ENCODE measurements at regions not wholly inside any gene's neighbourhood (a gene's known extent, or its start where the extent isn't known, plus 50 kb on each side); places are given as distances from the start of the nearest gene placed in this dataset.
"Not testable (repeated sequence)": the region's sequence is repeated elsewhere in the genome, so short reads cannot be mapped to it uniquely, and the experiment has no call there.

DNA sequence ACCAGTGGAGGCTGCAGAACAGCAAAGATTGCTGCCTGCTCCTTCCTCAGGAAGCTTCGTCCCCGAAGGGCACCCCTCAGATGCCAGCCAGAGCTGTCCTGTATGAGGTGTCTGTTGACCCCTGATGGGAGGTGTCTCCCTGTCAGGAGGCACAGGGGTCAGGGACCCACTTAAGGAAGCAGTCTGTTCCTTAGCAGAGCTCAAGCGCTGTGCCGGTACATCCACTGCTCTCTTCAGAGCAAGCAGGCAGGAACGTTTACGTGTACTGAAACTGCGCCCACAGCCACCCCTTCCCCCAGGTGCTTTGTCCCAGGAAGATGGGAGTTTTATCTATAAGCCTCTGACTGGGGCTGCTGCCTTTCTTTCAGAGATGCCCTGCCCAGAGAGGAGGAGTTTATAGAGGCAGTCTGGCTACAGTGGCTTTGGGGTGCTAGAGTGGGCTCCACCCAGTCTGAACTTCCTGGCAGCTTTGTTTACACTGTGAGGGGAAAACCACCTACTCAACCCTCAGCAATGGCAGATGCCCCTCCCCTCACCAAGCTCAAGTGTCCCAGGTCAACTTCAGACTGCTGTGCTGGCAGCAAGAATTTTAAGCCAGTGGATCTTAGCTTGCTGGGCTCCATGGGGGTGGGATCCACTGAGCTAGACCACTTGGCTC lies 275.8 kb upstream of the PROX1 start:
- not testable (repeated sequence) for DNase-seq (ENCODE audit: low read depth in 2 of 2, low spot score in 1 of 2)

DNA sequence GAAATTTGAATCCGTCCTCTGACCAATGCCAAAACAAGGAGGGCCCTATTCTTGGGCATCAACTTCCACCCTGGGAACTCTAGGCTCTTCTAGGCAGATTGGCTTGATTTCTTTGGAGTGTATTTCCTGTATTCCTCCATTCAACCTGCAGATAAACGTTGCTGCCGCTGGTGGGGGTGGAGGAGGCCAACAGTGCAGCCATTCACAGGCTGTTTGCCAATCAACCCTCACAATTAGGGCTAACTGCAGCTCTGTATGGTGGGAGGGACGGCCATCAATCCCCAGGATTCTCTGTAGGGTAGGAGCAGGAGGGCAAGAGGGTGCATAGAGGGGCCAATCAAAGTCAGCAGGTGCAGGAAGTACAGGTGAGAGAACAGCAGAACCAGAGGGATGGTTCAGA lies 273.1 kb upstream of the PROX1 start:
- no peak for DNase-seq (ENCODE audit: low read depth in 2 of 2, low spot score in 1 of 2)

DNA sequence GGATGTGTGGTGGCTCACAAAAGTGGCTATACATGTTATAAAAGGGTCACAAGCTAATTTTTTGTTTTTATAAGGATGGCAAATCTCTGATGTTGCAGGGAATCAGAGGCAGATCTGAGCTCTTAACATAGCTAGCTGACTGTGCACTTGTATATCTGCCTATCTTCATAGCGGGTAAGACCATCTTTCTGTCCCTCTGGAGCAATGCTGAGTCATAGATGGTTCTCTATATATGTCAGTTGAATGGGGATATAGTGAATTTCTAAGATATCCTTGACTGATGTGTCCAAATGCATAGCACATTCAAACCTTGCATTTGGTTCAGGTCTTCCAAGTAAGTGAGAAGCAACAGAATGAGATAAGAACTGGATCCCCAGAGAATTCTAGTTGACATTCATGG lies 272.6 kb upstream of the PROX1 start:
- DNase-seq (ENCODE audit: low read depth in 2 of 2, low spot score in 1 of 2) = no peak

DNA sequence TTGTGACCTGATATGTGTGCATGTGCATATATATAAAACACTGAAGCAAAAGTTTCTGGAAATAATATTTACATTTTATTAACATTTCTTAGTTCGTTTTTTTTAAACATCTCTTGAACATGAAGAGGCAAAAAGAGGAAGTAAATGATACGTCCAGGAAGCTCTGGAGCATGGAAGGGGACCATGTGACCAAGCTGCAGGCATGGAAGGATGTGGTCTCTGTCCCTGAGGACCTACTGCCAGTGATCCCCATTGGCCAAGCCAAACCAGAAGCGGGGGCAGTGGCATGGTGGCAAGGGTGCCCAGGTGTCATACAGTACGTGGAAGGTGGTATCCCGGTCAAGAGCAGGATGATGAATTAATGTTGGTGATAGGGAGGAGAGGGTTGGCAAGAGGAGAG lies 268.3 kb upstream of the PROX1 start:
- DNase-seq (ENCODE audit: low read depth in 2 of 2, low spot score in 1 of 2) = no peak

DNA sequence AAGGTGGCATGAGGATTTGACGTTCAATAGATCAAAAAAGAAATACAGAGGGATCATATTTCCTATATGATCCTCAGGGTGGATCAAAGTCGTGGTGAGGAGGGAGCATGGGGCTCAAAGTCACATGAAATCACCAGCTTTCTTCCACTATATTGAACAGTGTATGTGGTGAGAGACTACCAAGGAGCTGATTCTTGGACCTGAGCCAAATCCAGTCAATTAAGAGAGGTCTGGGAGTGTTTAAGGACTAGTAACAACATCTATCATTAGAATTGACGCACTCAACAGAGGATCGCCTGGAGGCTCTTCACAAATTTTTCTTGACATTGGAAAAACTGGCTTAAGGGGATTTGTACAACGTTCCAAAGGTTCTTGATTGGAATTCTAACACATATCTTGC lies 267.7 kb upstream of the PROX1 start:
- DNase-seq (ENCODE audit: low read depth in 2 of 2, low spot score in 1 of 2) = no peak

DNA sequence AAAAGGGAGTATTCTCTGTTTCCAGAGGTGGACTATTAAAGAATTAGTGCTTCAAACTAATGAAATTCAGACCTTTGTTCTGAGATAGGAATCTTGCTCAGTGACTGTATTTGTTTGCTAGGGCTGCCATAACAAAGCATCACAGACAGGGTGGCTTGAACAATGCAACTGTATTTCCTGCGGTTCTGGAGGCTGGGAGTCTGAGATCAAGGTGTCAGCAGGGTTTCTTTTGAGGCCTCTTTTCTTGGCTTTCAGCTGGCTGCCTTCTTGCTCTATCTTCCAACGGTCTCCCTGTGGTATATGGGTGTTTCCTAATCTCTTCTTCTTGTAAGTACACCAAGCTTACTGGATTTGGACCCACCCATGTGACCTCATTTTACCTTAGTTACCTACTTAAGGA lies 264.6 kb upstream of the PROX1 start:
- no peak for DNase-seq (ENCODE audit: low read depth in 2 of 2, low spot score in 1 of 2)

DNA sequence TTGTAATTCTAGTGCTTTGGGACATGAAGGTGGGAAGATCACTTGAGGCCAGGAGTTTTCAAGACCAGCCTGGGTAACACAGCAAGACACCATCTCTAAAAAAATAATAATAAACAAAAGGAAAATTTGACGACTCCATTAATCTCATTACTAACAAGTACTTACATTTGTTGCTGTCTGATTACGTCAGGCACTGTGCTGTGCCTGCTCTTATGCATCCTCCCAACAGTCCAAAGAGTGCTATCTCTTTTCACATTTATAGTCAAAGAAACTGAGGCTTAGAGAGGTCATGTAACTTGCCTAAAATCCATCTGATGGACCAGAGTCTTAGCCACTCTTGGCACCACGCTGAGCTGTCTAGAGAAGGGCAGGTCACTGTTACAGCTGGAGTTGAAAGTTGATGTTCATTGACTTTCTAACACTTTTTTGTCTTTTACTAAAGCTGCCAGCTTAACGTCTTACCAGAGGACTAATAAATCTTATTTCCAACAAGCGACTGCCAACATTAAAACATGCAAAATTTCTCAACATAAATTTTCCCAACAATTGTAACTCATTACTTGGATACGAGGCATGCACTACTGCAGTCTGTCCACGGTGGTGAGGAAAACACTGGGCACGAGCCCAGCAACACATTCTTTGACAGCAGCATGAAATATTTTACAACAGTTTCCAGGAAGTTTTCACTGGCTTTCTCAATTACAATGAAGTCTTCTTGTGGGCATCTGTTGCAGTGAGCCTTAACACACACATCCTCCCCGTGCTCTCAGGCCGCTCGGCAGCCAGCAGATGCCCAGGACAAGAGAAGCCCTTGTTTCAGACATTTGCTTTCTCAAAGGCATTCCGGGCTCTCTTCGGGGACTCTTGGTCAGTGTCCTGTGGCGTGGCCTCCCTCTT lies 262.9 kb upstream of the PROX1 start:
- no peak for DNase-seq (ENCODE audit: low read depth in 2 of 2, low spot score in 1 of 2)

DNA sequence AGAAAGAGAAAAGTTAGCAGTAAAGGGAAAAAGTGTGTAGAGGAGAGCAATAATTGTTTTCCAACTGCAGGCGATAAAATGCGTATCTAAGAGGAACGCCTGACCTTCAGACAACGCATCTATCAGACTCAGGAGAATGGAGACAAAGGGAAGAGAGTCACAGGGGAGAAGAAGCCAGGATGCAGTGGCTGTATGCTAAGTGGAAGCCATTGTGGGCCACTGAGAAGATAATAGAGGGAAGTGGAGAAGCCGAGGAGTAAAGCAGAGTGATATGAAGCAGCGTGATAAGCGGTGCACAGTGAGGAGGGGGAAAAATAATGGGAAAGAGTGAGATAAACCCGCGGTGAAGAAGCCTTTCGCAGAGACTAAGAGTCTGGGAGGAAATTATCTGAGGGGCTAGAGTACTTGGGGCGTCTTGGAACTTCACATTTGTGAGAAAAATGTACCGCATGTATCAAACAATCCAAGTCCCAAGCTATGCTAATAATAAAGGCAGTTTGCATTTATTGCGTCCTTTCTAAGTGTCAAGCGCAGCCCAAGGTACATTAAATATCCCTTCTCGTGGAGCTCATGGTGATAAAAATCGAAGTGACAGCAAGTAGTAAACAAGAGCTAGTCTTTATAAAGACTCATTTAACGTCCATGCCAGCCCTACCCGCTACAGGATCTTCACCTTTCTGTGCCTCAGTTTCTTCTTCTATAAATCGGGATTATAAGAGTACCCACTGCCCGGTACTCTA lies 259.8 kb upstream of the PROX1 start:
- DNase-seq (ENCODE audit: low read depth in 2 of 2, low spot score in 1 of 2) = no peak

DNA sequence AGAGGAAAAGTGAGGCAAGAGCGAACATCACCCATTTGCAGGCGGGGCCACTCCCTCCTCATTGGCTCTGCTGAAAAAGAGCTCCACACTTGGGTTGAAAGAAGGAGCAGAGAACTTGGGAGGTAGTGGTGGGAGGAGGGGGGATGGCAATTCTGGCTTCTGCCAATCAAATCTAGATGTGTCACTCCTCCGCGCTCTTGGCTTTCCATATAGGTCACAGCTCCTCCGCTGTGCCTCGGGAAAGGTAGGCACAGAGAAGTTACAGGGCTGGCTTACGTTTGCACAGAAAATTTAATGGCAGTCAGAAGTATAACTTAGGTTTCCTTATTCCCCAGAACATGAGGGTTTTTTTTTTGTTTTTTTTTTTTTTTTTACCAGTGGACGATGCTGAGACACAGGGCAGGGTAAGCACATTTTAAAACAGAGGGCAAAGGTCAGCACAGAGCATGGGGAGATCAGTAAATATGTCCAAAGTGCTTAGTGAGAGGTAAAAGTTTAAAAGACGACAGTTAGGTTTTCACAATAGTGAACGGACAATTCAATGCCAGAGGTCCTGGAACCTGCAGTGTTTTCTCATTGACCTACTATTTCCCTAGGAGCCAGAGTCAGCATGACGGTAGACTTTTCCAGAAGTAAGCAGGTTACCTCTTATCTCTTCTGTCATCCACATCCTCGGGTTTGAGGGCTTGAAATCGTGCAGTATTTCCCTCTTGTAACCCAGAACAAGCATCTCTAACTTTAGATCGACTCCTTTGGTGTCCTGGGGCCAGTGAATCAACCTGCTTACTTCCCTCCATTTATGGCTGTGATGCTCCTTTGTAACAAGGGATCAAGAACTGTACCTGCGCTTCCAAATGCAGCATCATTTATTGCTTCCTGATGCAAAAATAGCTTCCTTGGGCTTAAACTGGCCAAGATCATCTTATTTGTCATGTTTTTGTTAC lies 258.9 kb upstream of the PROX1 start:
- no peak for DNase-seq (ENCODE audit: low read depth in 2 of 2, low spot score in 1 of 2)

DNA sequence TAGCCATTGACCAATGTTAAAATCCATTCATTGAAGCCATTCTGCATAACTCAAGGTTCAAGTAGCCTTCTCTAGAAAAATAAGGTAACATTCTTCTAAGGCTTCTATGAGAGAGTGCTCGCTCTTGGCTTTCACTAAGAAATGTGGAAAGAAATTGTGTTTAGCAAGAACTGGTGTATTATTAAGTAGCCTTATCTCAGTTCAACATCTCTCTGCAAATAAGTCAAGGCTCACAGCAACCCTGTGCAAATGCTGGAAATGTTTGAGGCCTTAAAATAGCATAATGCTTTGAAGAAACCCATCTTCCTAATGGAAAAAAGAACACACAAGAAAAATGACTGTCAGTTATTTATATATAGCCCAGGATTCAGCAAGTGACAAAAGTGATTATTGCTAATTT lies 254.1 kb upstream of the PROX1 start:
- no peak for DNase-seq (ENCODE audit: low read depth in 2 of 2, low spot score in 1 of 2)

DNA sequence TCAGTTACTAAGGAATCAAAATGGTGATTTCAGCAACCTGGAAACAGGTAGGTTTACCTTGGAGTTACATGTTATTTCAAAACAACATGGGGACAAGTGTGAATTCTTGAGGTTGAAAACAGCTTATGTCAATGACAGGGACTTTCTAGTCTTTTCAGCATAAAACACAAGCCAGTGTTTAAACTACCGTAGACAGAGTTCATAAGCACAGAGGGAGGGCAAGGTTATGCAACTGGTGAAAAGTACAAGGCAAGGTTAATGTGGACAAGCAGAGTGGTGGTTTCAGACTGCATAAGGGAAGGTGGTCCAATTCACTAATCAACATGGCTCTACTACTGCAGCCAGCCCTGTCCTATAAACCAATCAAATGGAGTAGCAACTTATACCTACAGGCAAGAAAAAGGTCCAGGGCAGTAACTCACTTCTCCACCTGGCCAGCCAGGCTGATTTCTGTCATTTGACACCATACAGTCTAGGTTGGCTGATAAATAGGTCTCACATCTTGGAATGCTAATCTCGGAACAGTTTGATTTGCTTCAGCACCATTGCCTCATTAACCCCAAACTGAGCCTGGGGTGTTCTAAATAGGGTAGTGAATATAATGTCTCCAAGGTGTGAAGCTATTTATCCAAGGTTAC lies 250.3 kb upstream of the PROX1 start:
- no peak for DNase-seq (ENCODE audit: low read depth in 2 of 2, low spot score in 1 of 2)

DNA sequence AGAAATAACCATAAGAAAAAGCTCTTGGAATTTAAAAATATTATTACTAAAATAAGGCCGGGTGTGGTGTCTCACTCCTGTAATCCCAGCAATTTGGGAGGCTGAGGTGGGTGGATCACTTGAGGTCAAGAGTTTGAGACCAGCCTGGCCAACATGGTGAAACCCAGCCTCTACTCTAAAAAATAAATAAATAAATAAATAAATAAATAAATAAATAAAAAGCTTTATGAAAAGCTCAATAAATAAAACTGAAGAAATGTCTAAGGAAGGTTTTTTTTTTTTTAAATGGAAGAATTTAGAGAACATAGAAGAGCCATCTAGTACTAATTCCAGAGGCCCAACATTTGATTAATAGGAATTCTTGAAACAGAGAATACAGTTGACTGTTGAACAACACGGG lies 249.1 kb upstream of the PROX1 start:
- no peak for DNase-seq (ENCODE audit: low read depth in 2 of 2, low spot score in 1 of 2)

DNA sequence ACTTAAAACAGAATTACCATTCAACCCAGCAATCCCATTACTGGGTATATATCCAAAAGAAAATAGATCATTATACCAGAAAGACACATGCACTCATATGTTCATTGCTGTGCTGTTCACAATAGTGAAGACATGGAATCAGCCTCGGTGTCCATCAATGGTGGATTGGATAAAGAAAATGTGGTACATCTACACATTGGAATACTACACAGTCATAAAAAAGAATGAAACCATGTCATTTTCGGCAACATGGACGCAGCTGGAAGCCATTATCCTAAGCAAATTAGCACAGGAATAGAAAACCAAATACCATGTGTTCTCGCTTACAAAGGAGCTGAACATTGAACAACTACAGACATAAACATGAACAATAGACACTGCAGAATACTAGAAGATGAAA lies 244.8 kb upstream of the PROX1 start:
- no peak for DNase-seq (ENCODE audit: low read depth in 2 of 2, low spot score in 1 of 2)

DNA sequence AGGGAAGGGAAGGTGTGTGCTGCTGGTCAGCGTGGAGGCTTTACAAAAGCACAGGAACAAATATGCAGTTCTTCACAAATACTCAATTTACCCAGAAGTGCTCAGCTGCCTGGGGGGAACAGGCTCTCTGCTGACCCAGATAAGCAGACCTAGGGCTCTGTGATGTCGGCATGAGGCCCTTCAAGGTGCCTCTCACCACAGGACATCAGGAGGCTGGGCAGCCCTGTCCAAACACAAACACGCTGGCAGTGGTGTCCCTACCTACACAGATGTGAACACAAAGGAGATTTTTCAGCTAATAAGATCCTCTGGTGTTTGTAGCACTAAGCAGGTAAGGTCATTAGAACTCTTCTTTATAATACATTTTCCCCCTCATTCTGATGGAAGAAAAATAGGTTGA lies 243.0 kb upstream of the PROX1 start:
- no peak for DNase-seq (ENCODE audit: low read depth in 2 of 2, low spot score in 1 of 2)

DNA sequence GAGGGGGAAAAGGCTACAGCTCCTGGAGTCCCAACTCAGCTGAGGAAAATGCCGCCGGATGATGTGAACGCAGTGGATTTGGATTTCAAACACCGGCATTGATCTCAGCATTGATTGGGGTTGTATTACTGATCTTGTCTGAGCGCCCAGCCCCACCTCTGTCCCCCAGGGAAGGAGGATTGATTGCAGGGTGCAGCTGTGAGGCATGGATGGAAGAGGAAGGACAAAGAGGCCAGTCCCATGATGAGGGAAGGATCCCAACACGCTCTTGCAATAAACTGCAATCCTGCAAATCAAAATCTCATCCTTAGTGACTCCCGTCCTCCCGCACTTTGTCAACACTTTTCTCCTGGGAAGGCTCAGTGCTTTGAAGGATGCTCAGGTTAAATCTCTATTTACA lies 242.3 kb upstream of the PROX1 start:
- no peak for DNase-seq (ENCODE audit: low read depth in 2 of 2, low spot score in 1 of 2)

DNA sequence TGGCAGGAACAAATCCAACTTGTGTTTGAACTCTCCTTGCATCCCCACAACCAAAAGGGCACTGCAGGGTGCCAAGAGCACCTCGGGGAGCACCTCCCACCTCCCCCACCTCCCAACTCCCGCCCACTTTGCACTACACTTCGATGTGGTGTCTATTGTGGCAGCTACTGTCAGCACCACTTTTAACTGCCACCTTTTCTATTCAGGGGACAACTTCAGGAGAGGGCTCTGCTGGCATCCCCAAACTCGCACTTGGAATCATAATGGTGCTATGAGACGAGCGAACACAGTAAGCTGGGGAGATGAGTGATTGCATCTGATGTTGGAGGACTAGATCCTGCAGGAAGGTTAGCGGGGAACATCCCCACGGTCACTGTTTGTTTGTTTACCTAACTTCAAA lies 238.2 kb upstream of the PROX1 start:
- DNase-seq (ENCODE audit: low read depth in 2 of 2, low spot score in 1 of 2) = no peak

DNA sequence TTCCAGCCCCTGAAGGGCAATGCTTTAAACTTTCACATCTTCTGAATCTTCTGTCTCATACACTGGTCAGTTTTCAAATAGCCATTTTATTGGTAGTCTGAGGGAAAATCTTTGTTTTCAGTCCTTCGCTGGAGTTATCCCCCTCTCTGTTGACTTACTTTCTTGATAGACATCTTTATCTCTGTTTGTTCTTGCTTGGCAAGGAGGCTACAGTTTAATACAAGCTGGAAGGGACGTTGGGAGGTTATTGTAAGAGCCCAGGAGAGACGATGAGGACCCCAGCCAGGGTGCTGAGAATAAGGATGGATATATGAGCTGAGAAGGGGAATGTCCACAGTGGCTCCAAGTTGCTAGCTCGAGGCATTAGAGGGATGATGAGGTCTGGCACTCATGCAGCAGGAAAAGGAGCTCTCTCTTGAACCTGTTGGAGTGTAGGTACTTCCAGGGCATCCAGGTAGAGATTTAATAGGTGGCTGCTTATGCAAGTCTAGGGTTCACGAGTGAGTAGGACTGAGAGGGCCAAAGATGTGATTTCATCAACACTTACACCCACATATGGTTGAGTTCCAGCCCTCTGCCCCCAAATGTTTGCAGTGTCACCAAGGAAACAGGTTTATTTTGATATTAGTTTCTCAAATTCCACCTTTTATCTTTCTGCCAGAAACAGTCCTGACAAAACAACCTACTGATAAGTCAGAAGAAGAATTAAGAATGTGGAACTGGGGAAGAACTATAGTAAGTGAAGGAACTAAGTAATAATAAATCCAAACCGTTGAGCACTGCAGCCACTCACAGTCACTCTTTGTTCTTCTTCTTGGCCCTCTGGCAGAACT lies 237.3 kb upstream of the PROX1 start:
- no peak for DNase-seq (ENCODE audit: low read depth in 2 of 2, low spot score in 1 of 2)

DNA sequence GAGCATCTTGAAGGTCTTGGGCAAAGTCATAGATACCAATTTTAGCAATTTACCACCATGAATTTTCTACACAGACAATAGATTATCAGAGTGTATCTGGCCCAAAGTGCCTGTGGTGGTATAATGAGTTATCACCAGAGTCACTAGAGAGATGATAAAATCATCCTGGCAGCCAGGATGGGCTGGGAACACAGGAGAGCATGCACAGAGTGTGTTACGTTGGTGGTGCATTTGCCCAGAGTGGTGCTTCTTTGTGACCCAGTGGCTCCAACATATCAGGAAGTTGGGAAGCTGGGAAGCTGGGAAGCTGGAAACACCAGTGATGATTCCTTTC lies 236.7 kb upstream of the PROX1 start:
- DNase-seq (ENCODE audit: low read depth in 2 of 2, low spot score in 1 of 2) = no peak

DNA sequence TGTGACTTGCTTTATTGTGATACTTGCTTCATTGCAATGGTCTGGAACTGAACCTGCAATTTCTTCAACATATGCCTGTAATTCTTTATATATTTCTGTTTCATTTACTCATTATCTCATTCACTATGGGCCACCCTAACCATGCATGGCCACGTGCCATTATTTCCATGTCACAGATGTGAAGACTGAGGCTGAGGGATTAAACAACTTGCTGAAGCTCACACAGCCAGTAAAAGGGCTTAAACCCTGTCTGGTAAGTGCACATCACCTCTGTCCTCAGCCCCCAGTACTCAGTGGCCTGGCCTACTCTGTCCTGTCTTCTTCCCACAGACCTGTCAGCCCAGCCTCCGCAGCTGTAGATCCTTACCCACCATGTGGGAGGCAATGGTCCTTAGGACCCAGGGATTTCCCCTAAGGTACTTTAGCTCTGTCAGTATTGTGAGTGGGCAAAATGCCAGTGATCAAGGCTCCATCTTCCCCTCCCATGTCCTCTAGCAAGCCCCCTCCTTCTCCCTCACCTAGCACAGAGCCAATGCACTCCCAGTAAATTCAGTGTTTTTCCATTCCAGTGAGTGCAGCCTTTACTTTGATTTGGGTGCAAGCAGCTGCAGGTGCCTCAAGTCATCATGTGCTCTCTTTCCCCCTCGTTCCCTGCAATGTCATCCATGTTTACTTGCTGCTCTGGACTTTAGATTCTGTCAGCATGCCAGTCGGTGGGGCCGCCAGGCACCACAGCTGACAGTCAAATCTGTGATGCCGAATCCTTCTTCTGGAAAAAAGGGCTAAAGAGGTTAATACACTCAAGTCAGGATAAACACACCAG lies 228.2 kb upstream of the PROX1 start:
- DNase-seq (ENCODE audit: low read depth in 2 of 2, low spot score in 1 of 2) = no peak
